ENCODE measurements at regions not wholly inside any gene's neighbourhood (a gene's known extent, or its start where the extent isn't known, plus 50 kb on each side); places are given as distances from the start of the nearest gene placed in this dataset.

DNA sequence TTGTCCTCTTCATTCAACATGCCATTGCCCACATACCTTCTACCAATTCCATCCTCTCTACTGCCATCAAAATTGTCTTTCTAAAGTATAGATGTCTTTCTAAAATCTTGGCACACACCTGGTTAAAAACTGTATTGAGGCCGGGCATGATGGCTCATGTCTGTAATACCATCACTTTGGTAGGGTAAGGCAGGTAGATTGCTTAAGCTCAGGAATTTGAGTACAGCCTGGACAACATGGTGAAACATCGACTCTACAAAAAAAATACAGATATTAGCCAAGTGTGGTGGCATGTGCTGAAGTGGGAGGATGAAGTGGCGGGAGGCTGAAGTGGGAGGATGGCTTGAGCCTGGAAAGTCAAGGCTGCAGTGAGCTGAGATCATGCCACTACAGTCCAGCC is 412.1 kb downstream of the TMEM38B start:
- Histone ChIP-seq H4K20me1 (ENCODE audit: control insufficient read depth, insufficient read depth, insufficient read length) (no peaks in the 10 kb centered on the region), H3K9ac (ENCODE audit: extremely low read depth, insufficient read length, low read length) (no peak overlapping the region), H3K9me3 (ENCODE audit: control insufficient read depth, low read depth, low read length) (no peaks in the 10 kb centered on the region), H3K27ac (ENCODE audit: insufficient read length, low read depth, low read length) (no peak overlapping the region), H2BK12ac (ENCODE audit: insufficient read length, low read depth, low read length) (no peak overlapping the region), H2AK5ac (ENCODE audit: insufficient read length, low read length) (no peak overlapping the region), H3K79me1 (ENCODE audit: insufficient read depth, low read depth, low read length, poor library complexity, severe bottlenecking) (no peaks in the 10 kb centered on the region), H3K23ac (ENCODE audit: insufficient read length, low read depth, low read length) (no peak overlapping the region), H4K5ac (ENCODE audit: insufficient read length, low read depth, low read length) (no peak overlapping the region), H2BK5ac (ENCODE audit: insufficient read length, low read length) (no peak overlapping the region), H3K56ac (ENCODE audit: insufficient read length, low read depth, low read length) (no peak overlapping the region), H2BK20ac (ENCODE audit: low read depth, low read length, poor library complexity, severe bottlenecking) (no peak overlapping the region), H4K8ac (replicated peaks; ENCODE audit: insufficient read length, low read depth, low read length) (no peak overlapping the region), H3K14ac (ENCODE audit: insufficient read depth, low read length) (no peak overlapping the region), H2BK120ac (ENCODE audit: low read depth, low read length, poor library complexity, severe bottlenecking) (no peak overlapping the region), H3K18ac (ENCODE audit: insufficient read length, low read depth, low read length) (no peak overlapping the region), H2BK15ac (ENCODE audit: low read depth, low read length) (no peak overlapping the region), H3K4me2 (ENCODE audit: insufficient read depth, insufficient read length, low read length) (no peak overlapping the region), H3K79me2 (ENCODE audit: insufficient read depth, low read length) (no peaks in the 10 kb centered on the region), H3K27me3 (ENCODE audit: insufficient read depth, low read length) (no peaks in the 10 kb centered on the region), H3K23me2 (ENCODE audit: insufficient read length, low read depth, low read length, poor library complexity, severe bottlenecking) (no peaks in the 10 kb centered on the region), H3T11ph (ENCODE audit: low read length) (no peak overlapping the region), H2AFZ (ENCODE audit: low read length) (no peak overlapping the region), H4K91ac (ENCODE audit: insufficient read length, low read depth, low read length) (no peak overlapping the region), H3K4me1 (ENCODE audit: insufficient read depth, low read length) (no peaks in the 10 kb centered on the region), H3K4ac (ENCODE audit: low read depth, low read length) (no peak overlapping the region)
- Mint-ChIP-seq H3K27ac (no peak overlapping the region), H3K27me3 (ENCODE audit: low read depth) (no peaks in the 10 kb centered on the region), H3K4me3 (no peak overlapping the region), H3K9me3 (no peaks in the 10 kb centered on the region; a peak in 1 of 5 replicates), H3K4me1 (peaks cover 3 to 4% of the 10 kb centered on the region in 2 experiments; a peak in 3 of 4 replicates), H3K36me3 (ENCODE audit: insufficient read depth in 1 of 3, low read depth in 3 of 3) (no peaks in the 10 kb centered on the region; a peak in 1 of 7 replicates)
- no peak for DNase-seq
- TF ChIP-seq, protein P1, sequence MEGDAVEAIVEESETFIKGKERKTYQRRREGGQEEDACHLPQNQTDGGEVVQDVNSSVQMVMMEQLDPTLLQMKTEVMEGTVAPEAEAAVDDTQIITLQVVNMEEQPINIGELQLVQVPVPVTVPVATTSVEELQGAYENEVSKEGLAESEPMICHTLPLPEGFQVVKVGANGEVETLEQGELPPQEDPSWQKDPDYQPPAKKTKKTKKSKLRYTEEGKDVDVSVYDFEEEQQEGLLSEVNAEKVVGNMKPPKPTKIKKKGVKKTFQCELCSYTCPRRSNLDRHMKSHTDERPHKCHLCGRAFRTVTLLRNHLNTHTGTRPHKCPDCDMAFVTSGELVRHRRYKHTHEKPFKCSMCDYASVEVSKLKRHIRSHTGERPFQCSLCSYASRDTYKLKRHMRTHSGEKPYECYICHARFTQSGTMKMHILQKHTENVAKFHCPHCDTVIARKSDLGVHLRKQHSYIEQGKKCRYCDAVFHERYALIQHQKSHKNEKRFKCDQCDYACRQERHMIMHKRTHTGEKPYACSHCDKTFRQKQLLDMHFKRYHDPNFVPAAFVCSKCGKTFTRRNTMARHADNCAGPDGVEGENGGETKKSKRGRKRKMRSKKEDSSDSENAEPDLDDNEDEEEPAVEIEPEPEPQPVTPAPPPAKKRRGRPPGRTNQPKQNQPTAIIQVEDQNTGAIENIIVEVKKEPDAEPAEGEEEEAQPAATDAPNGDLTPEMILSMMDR (conservative IDR thresholded peaks at IDR 0.05), result no peak
- no CpG with 5 or more reads among the region's 3 CpGs for WGBS (ENCODE audit: extremely low coverage, insufficient read length, low lambda C conversion rate)

All from H9 (cell line).